ENCODE measurements at regions not wholly inside any gene's neighbourhood (a gene's known extent, or its start where the extent isn't known, plus 50 kb on each side); places are given as distances from the start of the nearest gene placed in this dataset.
A peak's percentile ranks its signal among the peaks of the same experiment; 100 is the strongest.

GRCh38 chr12:93127582-93128331, 198.7 kb upstream of the EEA1 start:
- ChIA-PET CTCF (interaction anchor here (0.6 to 1.9 kb wide), 17 partner anchors 11 to 300 kb away, joined by 3 to 10 read pairs (median 4); no protein-coding TSS in a partner anchor), POLR2A (interaction anchor here (0.7 to 1.1 kb wide), 2 partner anchors 40 to 198 kb away, joined by 3 read pairs; partner anchors contain the start of gene EEA1)
- H3K4me1 Mint-ChIP-seq (ENCODE audit: low read depth, unreplicated experiment): peaks cover 43% of the 10 kb centered on the region
- H3K9me3 Mint-ChIP-seq (ENCODE audit: unreplicated experiment): peaks cover 8% of the 10 kb centered on the region
- H3K4me3 Mint-ChIP-seq (ENCODE audit: unreplicated experiment): peak overlapping the region; percentile 37
- peak; percentile 57 to 65 for TF ChIP-seq CTCF (IDR thresholded peaks at IDR 0.05; ENCODE audit: insufficient read depth in 1 of 2, low read depth in 1 of 2, low read length in 1 of 2, severe bottlenecking in 1 of 2, unreplicated experiment in 1 of 2)
- BruUV-seq (replicated peaks): no TSS peak
- no peaks in the 10 kb centered on the region for H3K27me3 ChIP-seq (replicated peaks; ENCODE audit: control insufficient read depth, insufficient read depth, low read length)
- H3K36me3 ChIP-seq (ENCODE audit: control insufficient read depth, insufficient read depth, low read length): no peaks in the 10 kb centered on the region
- H3K27ac Mint-ChIP-seq (ENCODE audit: unreplicated experiment): peak overlapping the region; percentile 94
- no peaks in the 10 kb centered on the region for H3K9me3 ChIP-seq
- H3K27me3 Mint-ChIP-seq (ENCODE audit: insufficient read depth, unreplicated experiment): no peaks in the 10 kb centered on the region
- H3K36me3 Mint-ChIP-seq (ENCODE audit: insufficient read depth, unreplicated experiment): no peaks in the 10 kb centered on the region
- DNase-seq: peak; percentile 89 to 93
- peaks cover 36% of the 10 kb centered on the region for H3K4me1 ChIP-seq
- intact Hi-C loops (cut with micrococcal nuclease; ENCODE audit: unreplicated experiment): loop anchor here (1.0 to 10.0 kb wide), 7 partner anchors 25 to 187 kb away; no protein-coding TSS in a partner anchor
- H3K4me3 ChIP-seq (ENCODE audit: low read depth, low read length): no peak overlapping the region

GRCh38 chr12:93128332-93128707, 199.2 kb upstream of the EEA1 start:
- Mint-ChIP-seq H3K4me3 (ENCODE audit: unreplicated experiment) (peak overlapping the region; percentile 37), H3K27me3 (ENCODE audit: insufficient read depth, unreplicated experiment) (no peaks in the 10 kb centered on the region), H3K36me3 (ENCODE audit: insufficient read depth, unreplicated experiment) (no peaks in the 10 kb centered on the region), H3K27ac (ENCODE audit: unreplicated experiment) (peak overlapping the region; percentile 94), H3K9me3 (ENCODE audit: unreplicated experiment) (peaks cover 8% of the 10 kb centered on the region), H3K4me1 (ENCODE audit: low read depth, unreplicated experiment) (peaks cover 46% of the 10 kb centered on the region)
- Histone ChIP-seq H3K36me3 (ENCODE audit: control insufficient read depth, insufficient read depth, low read length) (no peaks in the 10 kb centered on the region), H3K9me3 (no peaks in the 10 kb centered on the region), H3K4me3 (ENCODE audit: low read depth, low read length) (no peak overlapping the region), H3K4me1 (peaks cover 34% of the 10 kb centered on the region), H3K27me3 (replicated peaks; ENCODE audit: control insufficient read depth, insufficient read depth, low read length) (no peaks in the 10 kb centered on the region)
- POLR2A ChIA-PET: interaction anchor here (1.1 kb wide), 1 partner anchor 39 kb away, joined by 3 read pairs; no protein-coding TSS in a partner anchor
- CTCF ChIA-PET: interaction anchor here (1.2 to 1.9 kb wide), 4 partner anchors 10 to 253 kb away, joined by 5 to 10 read pairs (median 6); no protein-coding TSS in a partner anchor
- no peak for DNase-seq
- intact Hi-C loops (cut with micrococcal nuclease; ENCODE audit: unreplicated experiment): loop anchor here (10.0 kb wide), 1 partner anchor 186 kb away; no protein-coding TSS in a partner anchor
- no TSS peak for BruUV-seq (replicated peaks)
- TF ChIP-seq CTCF (IDR thresholded peaks at IDR 0.05; ENCODE audit: insufficient read depth in 1 of 2, low read depth in 1 of 2, low read length in 1 of 2, severe bottlenecking in 1 of 2, unreplicated experiment in 1 of 2): no peak

GRCh38 chr12:93130366-93131054, 201.4 kb upstream of the EEA1 start:
- no peaks in the 10 kb centered on the region for H3K9me3 ChIP-seq
- CTCF ChIA-PET: interaction anchor here (0.7 to 1.0 kb wide), 2 partner anchors 14 to 185 kb away, joined by 3 to 5 read pairs; no protein-coding TSS in a partner anchor
- H3K4me1 ChIP-seq: peaks cover 47% of the 10 kb centered on the region
- no peaks in the 10 kb centered on the region for H3K9me3 Mint-ChIP-seq (ENCODE audit: unreplicated experiment)
- POLR2A ChIA-PET: no interaction called here
- no peak for TF ChIP-seq CTCF (IDR thresholded peaks at IDR 0.05; ENCODE audit: insufficient read depth in 1 of 2, low read depth in 1 of 2, low read length in 1 of 2, severe bottlenecking in 1 of 2, unreplicated experiment in 1 of 2)
- peaks cover 4% of the 10 kb centered on the region for H3K36me3 Mint-ChIP-seq (ENCODE audit: insufficient read depth, unreplicated experiment)
- H3K4me3 ChIP-seq (ENCODE audit: low read depth, low read length): no peak overlapping the region
- H3K27me3 ChIP-seq (replicated peaks; ENCODE audit: control insufficient read depth, insufficient read depth, low read length): no peaks in the 10 kb centered on the region
- H3K4me1 Mint-ChIP-seq (ENCODE audit: low read depth, unreplicated experiment): peaks cover 53% of the 10 kb centered on the region
- H3K36me3 ChIP-seq (ENCODE audit: control insufficient read depth, insufficient read depth, low read length): no peaks in the 10 kb centered on the region
- intact Hi-C loops (cut with micrococcal nuclease; ENCODE audit: unreplicated experiment): no loop called here
- H3K4me3 Mint-ChIP-seq (ENCODE audit: unreplicated experiment): no peak overlapping the region
- H3K27ac Mint-ChIP-seq (ENCODE audit: unreplicated experiment): no peak overlapping the region
- DNase-seq: no peak
- no peaks in the 10 kb centered on the region for H3K27me3 Mint-ChIP-seq (ENCODE audit: insufficient read depth, unreplicated experiment)
- BruUV-seq (replicated peaks): no TSS peak

Measured in Caco-2 (cell line).